ENCODE measurements at regions not wholly inside any gene's neighbourhood (a gene's known extent, or its start where the extent isn't known, plus 50 kb on each side); places are given as distances from the start of the nearest gene placed in this dataset.

DNA sequence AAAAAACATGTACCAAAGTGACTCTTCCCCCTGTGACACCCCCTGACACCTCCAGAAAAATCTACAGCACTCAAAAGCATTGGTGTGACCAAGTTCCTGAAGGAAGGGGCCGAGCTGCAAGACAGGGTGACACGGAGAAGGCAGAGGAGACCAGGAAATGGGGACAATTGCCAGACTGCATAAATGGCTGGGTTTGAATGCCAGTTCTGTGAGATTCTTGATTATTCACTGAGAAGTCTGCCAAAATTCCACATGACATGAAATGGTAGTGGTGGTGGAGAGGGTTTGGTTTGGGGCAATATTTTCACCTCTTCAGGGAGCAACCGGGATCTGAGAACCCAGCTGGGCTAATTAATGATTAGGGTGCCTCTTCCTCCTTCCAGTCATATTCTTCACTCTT lies 178.5 kb downstream of the ARL4C start (continued):
- TF ChIP-seq, protein P1, sequence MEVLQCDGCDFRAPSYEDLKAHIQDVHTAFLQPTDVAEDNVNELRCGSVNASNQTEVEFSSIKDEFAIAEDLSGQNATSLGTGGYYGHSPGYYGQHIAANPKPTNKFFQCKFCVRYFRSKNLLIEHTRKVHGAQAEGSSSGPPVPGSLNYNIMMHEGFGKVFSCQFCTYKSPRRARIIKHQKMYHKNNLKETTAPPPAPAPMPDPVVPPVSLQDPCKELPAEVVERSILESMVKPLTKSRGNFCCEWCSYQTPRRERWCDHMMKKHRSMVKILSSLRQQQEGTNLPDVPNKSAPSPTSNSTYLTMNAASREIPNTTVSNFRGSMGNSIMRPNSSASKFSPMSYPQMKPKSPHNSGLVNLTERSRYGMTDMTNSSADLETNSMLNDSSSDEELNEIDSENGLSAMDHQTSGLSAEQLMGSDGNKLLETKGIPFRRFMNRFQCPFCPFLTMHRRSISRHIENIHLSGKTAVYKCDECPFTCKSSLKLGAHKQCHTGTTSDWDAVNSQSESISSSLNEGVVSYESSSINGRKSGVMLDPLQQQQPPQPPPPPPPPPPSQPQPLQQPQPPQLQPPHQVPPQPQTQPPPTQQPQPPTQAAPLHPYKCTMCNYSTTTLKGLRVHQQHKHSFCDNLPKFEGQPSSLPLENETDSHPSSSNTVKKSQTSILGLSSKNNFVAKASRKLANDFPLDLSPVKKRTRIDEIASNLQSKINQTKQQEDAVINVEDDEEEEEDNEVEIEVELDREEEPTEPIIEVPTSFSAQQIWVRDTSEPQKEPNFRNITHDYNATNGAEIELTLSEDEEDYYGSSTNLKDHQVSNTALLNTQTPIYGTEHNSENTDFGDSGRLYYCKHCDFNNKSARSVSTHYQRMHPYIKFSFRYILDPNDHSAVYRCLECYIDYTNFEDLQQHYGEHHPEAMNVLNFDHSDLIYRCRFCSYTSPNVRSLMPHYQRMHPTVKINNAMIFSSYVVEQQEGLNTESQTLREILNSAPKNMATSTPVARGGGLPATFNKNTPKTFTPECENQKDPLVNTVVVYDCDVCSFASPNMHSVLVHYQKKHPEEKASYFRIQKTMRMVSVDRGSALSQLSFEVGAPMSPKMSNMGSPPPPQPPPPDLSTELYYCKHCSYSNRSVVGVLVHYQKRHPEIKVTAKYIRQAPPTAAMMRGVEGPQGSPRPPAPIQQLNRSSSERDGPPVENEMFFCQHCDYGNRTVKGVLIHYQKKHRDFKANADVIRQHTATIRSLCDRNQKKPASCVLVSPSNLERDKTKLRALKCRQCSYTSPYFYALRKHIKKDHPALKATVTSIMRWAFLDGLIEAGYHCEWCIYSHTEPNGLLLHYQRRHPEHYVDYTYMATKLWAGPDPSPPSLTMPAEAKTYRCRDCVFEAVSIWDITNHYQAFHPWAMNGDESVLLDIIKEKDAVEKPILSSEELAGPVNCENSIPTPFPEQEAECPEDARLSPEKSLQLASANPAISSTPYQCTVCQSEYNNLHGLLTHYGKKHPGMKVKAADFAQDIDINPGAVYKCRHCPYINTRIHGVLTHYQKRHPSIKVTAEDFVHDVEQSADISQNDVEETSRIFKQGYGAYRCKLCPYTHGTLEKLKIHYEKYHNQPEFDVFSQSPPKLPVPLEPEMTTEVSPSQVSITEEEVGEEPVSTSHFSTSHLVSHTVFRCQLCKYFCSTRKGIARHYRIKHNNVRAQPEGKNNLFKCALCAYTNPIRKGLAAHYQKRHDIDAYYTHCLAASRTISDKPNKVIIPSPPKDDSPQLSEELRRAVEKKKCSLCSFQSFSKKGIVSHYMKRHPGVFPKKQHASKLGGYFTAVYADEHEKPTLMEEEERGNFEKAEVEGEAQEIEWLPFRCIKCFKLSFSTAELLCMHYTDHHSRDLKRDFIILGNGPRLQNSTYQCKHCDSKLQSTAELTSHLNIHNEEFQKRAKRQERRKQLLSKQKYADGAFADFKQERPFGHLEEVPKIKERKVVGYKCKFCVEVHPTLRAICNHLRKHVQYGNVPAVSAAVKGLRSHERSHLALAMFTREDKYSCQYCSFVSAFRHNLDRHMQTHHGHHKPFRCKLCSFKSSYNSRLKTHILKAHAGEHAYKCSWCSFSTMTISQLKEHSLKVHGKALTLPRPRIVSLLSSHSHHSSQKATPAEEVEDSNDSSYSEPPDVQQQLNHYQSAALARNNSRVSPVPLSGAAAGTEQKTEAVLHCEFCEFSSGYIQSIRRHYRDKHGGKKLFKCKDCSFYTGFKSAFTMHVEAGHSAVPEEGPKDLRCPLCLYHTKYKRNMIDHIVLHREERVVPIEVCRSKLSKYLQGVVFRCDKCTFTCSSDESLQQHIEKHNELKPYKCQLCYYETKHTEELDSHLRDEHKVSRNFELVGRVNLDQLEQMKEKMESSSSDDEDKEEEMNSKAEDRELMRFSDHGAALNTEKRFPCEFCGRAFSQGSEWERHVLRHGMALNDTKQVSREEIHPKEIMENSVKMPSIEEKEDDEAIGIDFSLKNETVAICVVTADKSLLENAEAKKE (CRISPR knock-in tag; IDR thresholded peaks at IDR 0.05), result no peak
- TF ChIP-seq NANOG (IDR thresholded peaks at IDR 0.05; ENCODE audit: borderline replicate concordance) (no peak), POLR2AphosphoS5 (IDR thresholded peaks at IDR 0.05; ENCODE audit: low read depth) (no peak), ZNF114 (CRISPR knock-in tag; IDR thresholded peaks at IDR 0.05) (no peak)

DNA sequence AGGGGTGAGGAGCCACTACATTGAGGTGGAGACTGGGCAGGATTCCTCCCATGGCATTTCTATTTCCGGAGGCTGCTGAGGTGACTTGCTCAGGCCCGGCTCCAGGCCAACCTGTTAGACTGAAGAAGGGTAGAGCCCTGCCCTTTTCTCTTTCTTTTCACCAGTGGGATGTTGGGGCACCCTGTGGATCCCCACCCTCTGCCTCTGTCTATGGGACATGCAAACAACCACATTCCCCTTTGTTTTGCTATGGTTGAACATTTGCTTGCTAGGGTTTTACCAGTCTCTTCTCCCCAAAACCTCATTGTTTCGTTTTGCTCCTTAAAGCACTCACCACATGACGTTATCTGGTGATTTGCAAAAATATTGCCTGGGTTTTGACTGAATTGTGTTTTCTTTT lies 183.3 kb downstream of the ARL4C start:
- no peaks in the 10 kb centered on the region for H3K36me3 Mint-ChIP-seq (ENCODE audit: low read depth)
- H3K36me3 ChIP-seq (ENCODE audit: insufficient read depth), result no peaks in the 10 kb centered on the region
- no peak overlapping the region for H3K4me2 ChIP-seq
- H3K9me2 ChIP-seq (ENCODE audit: insufficient read depth), result no peaks in the 10 kb centered on the region
- ATAC-seq (no peak; the same call in 2 of the 3 replicates), DNase-seq (ENCODE audit: low spot score) (no peak)
- H3K4me3 ChIP-seq, result no peak overlapping the region
- H3K27me3 ChIP-seq (ENCODE audit: insufficient read depth), result no peaks in the 10 kb centered on the region
- no peaks in the 10 kb centered on the region for H3F3A ChIP-seq (replicated peaks; ENCODE audit: low read depth)
- H3K4me3 Mint-ChIP-seq, result no peak overlapping the region
- no peaks in the 10 kb centered on the region for H3K79me2 ChIP-seq (replicated peaks; ENCODE audit: insufficient read depth)
- no peaks in the 10 kb centered on the region for H4K20me1 ChIP-seq (replicated peaks; ENCODE audit: insufficient read depth)
- H3K27me3 Mint-ChIP-seq (ENCODE audit: insufficient read depth, low read depth, poor library complexity), result peaks cover 3% of the 10 kb centered on the region
- peaks cover 2% of the 10 kb centered on the region; the same call in 2 of the 3 replicates for H3K4me1 Mint-ChIP-seq
- no peak overlapping the region for H3K27ac Mint-ChIP-seq
- no peak overlapping the region for H3K27ac ChIP-seq (ENCODE audit: low read depth)
- H3K4me1 ChIP-seq (ENCODE audit: insufficient read depth), result 0 out of 2 replicates have a peak, but pooled peaks cover 4% of the 10 kb centered on the region
- peak overlapping the region; percentile 78; the same call in 1 of the 2 replicates for H2AFZ ChIP-seq
- no peaks in the 10 kb centered on the region for H3K9me3 Mint-ChIP-seq
- TF ChIP-seq, protein P2, sequence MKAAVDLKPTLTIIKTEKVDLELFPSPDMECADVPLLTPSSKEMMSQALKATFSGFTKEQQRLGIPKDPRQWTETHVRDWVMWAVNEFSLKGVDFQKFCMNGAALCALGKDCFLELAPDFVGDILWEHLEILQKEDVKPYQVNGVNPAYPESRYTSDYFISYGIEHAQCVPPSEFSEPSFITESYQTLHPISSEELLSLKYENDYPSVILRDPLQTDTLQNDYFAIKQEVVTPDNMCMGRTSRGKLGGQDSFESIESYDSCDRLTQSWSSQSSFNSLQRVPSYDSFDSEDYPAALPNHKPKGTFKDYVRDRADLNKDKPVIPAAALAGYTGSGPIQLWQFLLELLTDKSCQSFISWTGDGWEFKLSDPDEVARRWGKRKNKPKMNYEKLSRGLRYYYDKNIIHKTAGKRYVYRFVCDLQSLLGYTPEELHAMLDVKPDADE (IDR thresholded peaks at IDR 0.05), result no peak
- TF ChIP-seq ZNF331 (CRISPR knock-in tag; IDR thresholded peaks at IDR 0.05; ENCODE audit: low read depth) (no peak), ZNF114 (CRISPR knock-in tag; IDR thresholded peaks at IDR 0.05) (no peak), JUNB (IDR thresholded peaks at IDR 0.05; ENCODE audit: unreplicated experiment) (no peak), EZH2 (IDR thresholded peaks at IDR 0.05; ENCODE audit: low read depth, unreplicated experiment) (no peak), CREB1 (CRISPR knock-in tag; IDR thresholded peaks at IDR 0.05; ENCODE audit: low read depth) (no peak)
- TF ChIP-seq, protein P3, sequence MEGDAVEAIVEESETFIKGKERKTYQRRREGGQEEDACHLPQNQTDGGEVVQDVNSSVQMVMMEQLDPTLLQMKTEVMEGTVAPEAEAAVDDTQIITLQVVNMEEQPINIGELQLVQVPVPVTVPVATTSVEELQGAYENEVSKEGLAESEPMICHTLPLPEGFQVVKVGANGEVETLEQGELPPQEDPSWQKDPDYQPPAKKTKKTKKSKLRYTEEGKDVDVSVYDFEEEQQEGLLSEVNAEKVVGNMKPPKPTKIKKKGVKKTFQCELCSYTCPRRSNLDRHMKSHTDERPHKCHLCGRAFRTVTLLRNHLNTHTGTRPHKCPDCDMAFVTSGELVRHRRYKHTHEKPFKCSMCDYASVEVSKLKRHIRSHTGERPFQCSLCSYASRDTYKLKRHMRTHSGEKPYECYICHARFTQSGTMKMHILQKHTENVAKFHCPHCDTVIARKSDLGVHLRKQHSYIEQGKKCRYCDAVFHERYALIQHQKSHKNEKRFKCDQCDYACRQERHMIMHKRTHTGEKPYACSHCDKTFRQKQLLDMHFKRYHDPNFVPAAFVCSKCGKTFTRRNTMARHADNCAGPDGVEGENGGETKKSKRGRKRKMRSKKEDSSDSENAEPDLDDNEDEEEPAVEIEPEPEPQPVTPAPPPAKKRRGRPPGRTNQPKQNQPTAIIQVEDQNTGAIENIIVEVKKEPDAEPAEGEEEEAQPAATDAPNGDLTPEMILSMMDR (conservative IDR thresholded peaks at IDR 0.05; ENCODE audit: low read depth in 2 of 2), result no peak
- TF ChIP-seq, protein P4, sequence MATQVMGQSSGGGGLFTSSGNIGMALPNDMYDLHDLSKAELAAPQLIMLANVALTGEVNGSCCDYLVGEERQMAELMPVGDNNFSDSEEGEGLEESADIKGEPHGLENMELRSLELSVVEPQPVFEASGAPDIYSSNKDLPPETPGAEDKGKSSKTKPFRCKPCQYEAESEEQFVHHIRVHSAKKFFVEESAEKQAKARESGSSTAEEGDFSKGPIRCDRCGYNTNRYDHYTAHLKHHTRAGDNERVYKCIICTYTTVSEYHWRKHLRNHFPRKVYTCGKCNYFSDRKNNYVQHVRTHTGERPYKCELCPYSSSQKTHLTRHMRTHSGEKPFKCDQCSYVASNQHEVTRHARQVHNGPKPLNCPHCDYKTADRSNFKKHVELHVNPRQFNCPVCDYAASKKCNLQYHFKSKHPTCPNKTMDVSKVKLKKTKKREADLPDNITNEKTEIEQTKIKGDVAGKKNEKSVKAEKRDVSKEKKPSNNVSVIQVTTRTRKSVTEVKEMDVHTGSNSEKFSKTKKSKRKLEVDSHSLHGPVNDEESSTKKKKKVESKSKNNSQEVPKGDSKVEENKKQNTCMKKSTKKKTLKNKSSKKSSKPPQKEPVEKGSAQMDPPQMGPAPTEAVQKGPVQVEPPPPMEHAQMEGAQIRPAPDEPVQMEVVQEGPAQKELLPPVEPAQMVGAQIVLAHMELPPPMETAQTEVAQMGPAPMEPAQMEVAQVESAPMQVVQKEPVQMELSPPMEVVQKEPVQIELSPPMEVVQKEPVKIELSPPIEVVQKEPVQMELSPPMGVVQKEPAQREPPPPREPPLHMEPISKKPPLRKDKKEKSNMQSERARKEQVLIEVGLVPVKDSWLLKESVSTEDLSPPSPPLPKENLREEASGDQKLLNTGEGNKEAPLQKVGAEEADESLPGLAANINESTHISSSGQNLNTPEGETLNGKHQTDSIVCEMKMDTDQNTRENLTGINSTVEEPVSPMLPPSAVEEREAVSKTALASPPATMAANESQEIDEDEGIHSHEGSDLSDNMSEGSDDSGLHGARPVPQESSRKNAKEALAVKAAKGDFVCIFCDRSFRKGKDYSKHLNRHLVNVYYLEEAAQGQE (IDR thresholded peaks at IDR 0.05; ENCODE audit: unreplicated experiment), result no peak
